ENCODE measurements at regions not wholly inside any gene's neighbourhood (a gene's known extent, or its start where the extent isn't known, plus 50 kb on each side); places are given as distances from the start of the nearest gene placed in this dataset.

DNA sequence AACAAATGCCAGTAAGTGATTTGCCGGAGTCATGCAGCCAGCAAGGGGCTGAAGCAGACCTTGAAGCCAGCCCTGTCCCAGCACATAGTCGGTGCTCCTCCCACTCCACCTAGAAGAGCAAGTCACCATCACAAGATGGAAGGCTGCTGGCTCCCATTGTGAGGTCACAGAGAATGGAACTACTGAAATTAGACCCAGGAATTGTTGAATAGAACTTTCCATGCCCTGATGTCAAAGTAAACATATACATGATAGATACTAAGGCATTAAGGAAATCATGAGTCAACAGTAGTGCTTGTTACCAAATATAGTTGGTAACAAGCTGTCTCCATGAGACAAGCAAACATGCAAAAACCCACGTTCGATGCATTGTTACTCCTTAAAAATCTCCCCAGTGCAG is 177.1 kb upstream of the MID1 start:
- no peak overlapping the region for H3K23ac ChIP-seq (ENCODE audit: low read length in 2 of 2)
- H3K27ac ChIP-seq (ENCODE audit: low read length, poor library complexity, severe bottlenecking): no peak overlapping the region
- H3K4me2 ChIP-seq (ENCODE audit: low read length, poor library complexity, severe bottlenecking): no peak overlapping the region
- DNase-seq: peak; percentile 82
- H3K9ac ChIP-seq (ENCODE audit: low read length): no peak overlapping the region
- H3K27me3 ChIP-seq (ENCODE audit: control insufficient read depth in 1 of 2, insufficient read depth in 1 of 2, low read length in 2 of 2): no peaks in the 10 kb centered on the region
- 65% methylated on average over 3 of the region's 4 CpGs for WGBS
- no peaks in the 10 kb centered on the region for H3K4me1 ChIP-seq (ENCODE audit: control insufficient read depth, insufficient read depth, low read depth, low read length)
- no peak overlapping the region for H3K4me3 ChIP-seq (ENCODE audit: insufficient read depth in 1 of 2, low read depth in 1 of 2, low read length in 2 of 2)
- H4K8ac ChIP-seq (ENCODE audit: low read length): no peak overlapping the region
- no peak overlapping the region for H2AK5ac ChIP-seq (ENCODE audit: low read length, severe bottlenecking)
- H3K9me3 ChIP-seq (ENCODE audit: control insufficient read depth, low read length): no peaks in the 10 kb centered on the region
- no peak overlapping the region for H2AFZ ChIP-seq (ENCODE audit: low read depth, low read length)
- no peak overlapping the region for H2BK120ac ChIP-seq (ENCODE audit: low read depth, low read length)
- H2BK5ac ChIP-seq (ENCODE audit: low read depth, low read length, poor library complexity, severe bottlenecking): no peak overlapping the region
- H2BK15ac ChIP-seq (ENCODE audit: low read depth, poor library complexity, severe bottlenecking): no peak overlapping the region
- H3K18ac ChIP-seq (ENCODE audit: low read depth in 1 of 2, low read length in 2 of 2): no peak overlapping the region
- no peak overlapping the region for H4K91ac ChIP-seq (ENCODE audit: low read length)
- H3K4ac ChIP-seq (ENCODE audit: low read depth in 1 of 2, low read length in 2 of 2): no peak overlapping the region
- no peaks in the 10 kb centered on the region for H3K36me3 ChIP-seq (ENCODE audit: control insufficient read depth in 1 of 2, insufficient read depth in 2 of 2, low read depth in 1 of 2, low read length in 2 of 2)
- H3K79me1 ChIP-seq (replicated peaks; ENCODE audit: low read length, poor library complexity, severe bottlenecking): no peaks in the 10 kb centered on the region
- H2BK12ac ChIP-seq (ENCODE audit: low read length in 2 of 2): no peak overlapping the region
- H3K14ac ChIP-seq (ENCODE audit: low read length in 2 of 2): no peak overlapping the region

GRCh38 chrX:10798041-10798440 is 177.7 kb upstream of the MID1 start:
- no peak overlapping the region for H3K18ac ChIP-seq (ENCODE audit: low read depth in 1 of 2, low read length in 2 of 2)
- no peak overlapping the region for H2AFZ ChIP-seq (ENCODE audit: low read depth, low read length)
- no peak overlapping the region for H3K4me2 ChIP-seq (ENCODE audit: low read length, poor library complexity, severe bottlenecking)
- 75% methylated on average over 2 of the region's 3 CpGs for WGBS
- no peak overlapping the region for H4K8ac ChIP-seq (ENCODE audit: low read length)
- no peak overlapping the region for H3K4me3 ChIP-seq (ENCODE audit: insufficient read depth in 1 of 2, low read depth in 1 of 2, low read length in 2 of 2)
- no peak overlapping the region for H3K4ac ChIP-seq (ENCODE audit: low read depth in 1 of 2, low read length in 2 of 2)
- H3K27ac ChIP-seq (ENCODE audit: low read length, poor library complexity, severe bottlenecking): no peak overlapping the region
- H3K36me3 ChIP-seq (ENCODE audit: control insufficient read depth in 1 of 2, insufficient read depth in 2 of 2, low read depth in 1 of 2, low read length in 2 of 2): no peaks in the 10 kb centered on the region
- H3K4me1 ChIP-seq (ENCODE audit: control insufficient read depth, insufficient read depth, low read depth, low read length): no peaks in the 10 kb centered on the region
- H3K79me1 ChIP-seq (replicated peaks; ENCODE audit: low read length, poor library complexity, severe bottlenecking): no peaks in the 10 kb centered on the region
- H3K27me3 ChIP-seq (ENCODE audit: control insufficient read depth in 1 of 2, insufficient read depth in 1 of 2, low read length in 2 of 2): no peaks in the 10 kb centered on the region
- no peak overlapping the region for H3K14ac ChIP-seq (ENCODE audit: low read length in 2 of 2)
- no peak overlapping the region for H4K91ac ChIP-seq (ENCODE audit: low read length)
- H3K9me3 ChIP-seq (ENCODE audit: control insufficient read depth, low read length): no peaks in the 10 kb centered on the region
- H2BK120ac ChIP-seq (ENCODE audit: low read depth, low read length): no peak overlapping the region
- no peak overlapping the region for H2BK12ac ChIP-seq (ENCODE audit: low read length in 2 of 2)
- no peak overlapping the region for H3K23ac ChIP-seq (ENCODE audit: low read length in 2 of 2)
- no peak overlapping the region for H2AK5ac ChIP-seq (ENCODE audit: low read length, severe bottlenecking)
- no peak overlapping the region for H3K9ac ChIP-seq (ENCODE audit: low read length)
- no peak for DNase-seq
- H2BK15ac ChIP-seq (ENCODE audit: low read depth, poor library complexity, severe bottlenecking): no peak overlapping the region
- H2BK5ac ChIP-seq (ENCODE audit: low read depth, low read length, poor library complexity, severe bottlenecking): no peak overlapping the region

GRCh38 chrX:10800796-10801195 is 180.4 kb upstream of the MID1 start:
- H4K8ac ChIP-seq (ENCODE audit: low read length): no peak overlapping the region
- no peak overlapping the region for H3K23ac ChIP-seq (ENCODE audit: low read length in 2 of 2)
- no peak overlapping the region for H2AK5ac ChIP-seq (ENCODE audit: low read length, severe bottlenecking)
- no peak for DNase-seq
- no peak overlapping the region for H4K91ac ChIP-seq (ENCODE audit: low read length)
- H3K4ac ChIP-seq (ENCODE audit: low read depth in 1 of 2, low read length in 2 of 2): no peak overlapping the region
- H3K36me3 ChIP-seq (ENCODE audit: control insufficient read depth in 1 of 2, insufficient read depth in 2 of 2, low read depth in 1 of 2, low read length in 2 of 2): no peaks in the 10 kb centered on the region
- no peaks in the 10 kb centered on the region for H3K9me3 ChIP-seq (ENCODE audit: control insufficient read depth, low read length)
- no peak overlapping the region for H2BK5ac ChIP-seq (ENCODE audit: low read depth, low read length, poor library complexity, severe bottlenecking)
- H3K4me3 ChIP-seq (ENCODE audit: insufficient read depth in 1 of 2, low read depth in 1 of 2, low read length in 2 of 2): no peak overlapping the region
- H2AFZ ChIP-seq (ENCODE audit: low read depth, low read length): no peak overlapping the region
- H3K79me1 ChIP-seq (replicated peaks; ENCODE audit: low read length, poor library complexity, severe bottlenecking): no peaks in the 10 kb centered on the region
- H3K27ac ChIP-seq (ENCODE audit: low read length, poor library complexity, severe bottlenecking): no peak overlapping the region
- H2BK12ac ChIP-seq (ENCODE audit: low read length in 2 of 2): no peak overlapping the region
- H3K9ac ChIP-seq (ENCODE audit: low read length): no peak overlapping the region
- no peak overlapping the region for H3K4me2 ChIP-seq (ENCODE audit: low read length, poor library complexity, severe bottlenecking)
- no peak overlapping the region for H2BK120ac ChIP-seq (ENCODE audit: low read depth, low read length)
- H3K27me3 ChIP-seq (ENCODE audit: control insufficient read depth in 1 of 2, insufficient read depth in 1 of 2, low read length in 2 of 2): no peaks in the 10 kb centered on the region
- H3K18ac ChIP-seq (ENCODE audit: low read depth in 1 of 2, low read length in 2 of 2): no peak overlapping the region
- H2BK15ac ChIP-seq (ENCODE audit: low read depth, poor library complexity, severe bottlenecking): no peak overlapping the region
- no peaks in the 10 kb centered on the region for H3K4me1 ChIP-seq (ENCODE audit: control insufficient read depth, insufficient read depth, low read depth, low read length)
- no peak overlapping the region for H3K14ac ChIP-seq (ENCODE audit: low read length in 2 of 2)

DNA sequence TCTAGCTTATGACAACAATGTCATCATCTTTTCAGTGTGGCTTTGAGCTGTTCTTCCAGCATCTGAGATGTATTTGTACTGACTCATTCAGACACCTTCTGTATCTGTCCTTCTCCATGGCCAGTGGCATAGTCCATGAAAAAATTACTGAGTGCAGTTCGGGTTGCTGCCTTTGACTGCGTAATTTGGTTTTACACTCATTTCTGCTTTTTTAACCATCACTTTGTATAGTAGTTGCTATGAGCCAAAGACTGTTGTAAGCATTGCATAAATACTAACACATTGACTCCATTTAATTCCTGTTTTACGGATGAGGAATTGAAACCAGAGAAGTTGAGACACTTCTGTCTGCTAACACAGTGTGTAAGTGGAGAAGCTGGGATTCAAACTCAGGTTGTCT is 190.7 kb upstream of the MID1 start:
- Histone ChIP-seq H2AK5ac (ENCODE audit: low read length, severe bottlenecking) (no peak overlapping the region), H2BK15ac (ENCODE audit: low read depth, poor library complexity, severe bottlenecking) (no peak overlapping the region), H3K4me1 (ENCODE audit: control insufficient read depth, insufficient read depth, low read depth, low read length) (no peaks in the 10 kb centered on the region), H2BK12ac (ENCODE audit: low read length in 2 of 2) (no peak overlapping the region), H2BK120ac (ENCODE audit: low read depth, low read length) (no peak overlapping the region), H3K9ac (ENCODE audit: low read length) (no peak overlapping the region), H3K4me3 (ENCODE audit: insufficient read depth in 1 of 2, low read depth in 1 of 2, low read length in 2 of 2) (no peak overlapping the region), H3K9me3 (ENCODE audit: control insufficient read depth, low read length) (no peaks in the 10 kb centered on the region), H3K36me3 (ENCODE audit: control insufficient read depth in 1 of 2, insufficient read depth in 2 of 2, low read depth in 1 of 2, low read length in 2 of 2) (no peaks in the 10 kb centered on the region), H3K18ac (ENCODE audit: low read depth in 1 of 2, low read length in 2 of 2) (no peak overlapping the region), H3K4me2 (ENCODE audit: low read length, poor library complexity, severe bottlenecking) (no peak overlapping the region), H4K8ac (ENCODE audit: low read length) (no peak overlapping the region), H3K27me3 (ENCODE audit: control insufficient read depth in 1 of 2, insufficient read depth in 1 of 2, low read length in 2 of 2) (no peaks in the 10 kb centered on the region), H3K23ac (ENCODE audit: low read length in 2 of 2) (no peak overlapping the region), H3K4ac (ENCODE audit: low read depth in 1 of 2, low read length in 2 of 2) (no peak overlapping the region), H3K79me1 (replicated peaks; ENCODE audit: low read length, poor library complexity, severe bottlenecking) (no peaks in the 10 kb centered on the region), H3K27ac (ENCODE audit: low read length, poor library complexity, severe bottlenecking) (no peak overlapping the region), H2AFZ (ENCODE audit: low read depth, low read length) (no peak overlapping the region), H3K14ac (ENCODE audit: low read length in 2 of 2) (no peak overlapping the region), H2BK5ac (ENCODE audit: low read depth, low read length, poor library complexity, severe bottlenecking) (no peak overlapping the region), H4K91ac (ENCODE audit: low read length) (no peak overlapping the region)
- WGBS: 93% methylated on average over 1 of the region's 3 CpGs
- no peak for DNase-seq
